Karpas-422 (cell line): ENCODE measurements at regions not wholly inside any gene's neighbourhood (a gene's known extent, or its start where the extent isn't known, plus 50 kb on each side); places are given as distances from the start of the nearest gene placed in this dataset.

Experiments
- DNase-seq: peaks from one replicate; pipeline ENCODE4 v3.0.0-alpha.2; 2015
- H2AFZ ChIP-seq: fragments of 200-600 bp; sonication (generic); 2 replicates; pipeline ENCODE4 v1.6.1; 2014; ENCODE audit warnings: antibody characterized with exemption, low read length, mixed read lengths
- H3K27ac ChIP-seq: fragments of 200-600 bp; sonication (generic); 2 replicates; pipeline ENCODE4 v1.5.1; 2014; ENCODE audit warnings: mild to moderate bottlenecking, low read length, moderate library complexity
- H3K27me3 ChIP-seq: fragments of 200-600 bp; sonication (generic); 2 replicates; pipeline ENCODE4 v1.6.1; 2014; ENCODE audit warnings: low read length, mixed read lengths
- H3K36me3 ChIP-seq: fragments of 200-600 bp; sonication (generic); 2 replicates; pipeline ENCODE4 v1.6.1; 2014; ENCODE audit warnings: low read length, mixed read lengths; ENCODE audit not compliant: insufficient read depth
- H3K4me1 ChIP-seq: fragments of 200-600 bp; sonication (generic); 2 replicates; pipeline ENCODE4 v1.6.1; 2014; ENCODE audit warnings: mild to moderate bottlenecking, low read length, mixed read lengths
- H3K4me2 ChIP-seq: fragments of 200-600 bp; sonication (generic); 2 replicates; pipeline ENCODE4 v1.6.1; 2014; ENCODE audit warnings: low read length, low read depth, mild to moderate bottlenecking; ENCODE audit not compliant: poor library complexity, severe bottlenecking
- H3K4me3 ChIP-seq: fragments of 200-600 bp; sonication (generic); 2 replicates; pipeline ENCODE4 v1.5.1; 2014; ENCODE audit warnings: mild to moderate bottlenecking, antibody characterized with exemption, low read length, mixed read lengths
- H3K79me2 ChIP-seq: fragments of 200-600 bp; sonication (generic); 2 replicates; pipeline ENCODE4 v1.6.1; 2014; ENCODE audit warnings: mild to moderate bottlenecking, low read length, mixed read lengths
- H3K9ac ChIP-seq: fragments of 200-600 bp; sonication (generic); 2 replicates; pipeline ENCODE4 v1.6.0; 2014; ENCODE audit warnings: low read length
- H3K9me2 ChIP-seq: fragments of 200-600 bp; sonication (generic), shearing (Covaris generic); replicated peaks from 2 replicates; pipeline ENCODE4 v1.6.0; 2014; ENCODE audit warnings: mild to moderate bottlenecking, low read length, moderate library complexity; ENCODE audit not compliant: insufficient read depth
- H3K9me3 ChIP-seq: fragments of 300-700, 200-600 bp; sonication (generic); 2 replicates; pipeline ENCODE4 v1.6.1; 2014; ENCODE audit warnings: low read length, mixed read lengths
- H4K20me1 ChIP-seq: fragments of 200-600 bp; sonication (generic); 2 replicates; pipeline ENCODE4 v1.6.1; 2014; ENCODE audit warnings: mild to moderate bottlenecking, antibody characterized with exemption, low read length, low read depth; ENCODE audit not compliant: insufficient read depth

GRCh38 chr20:51902933-51903332 lies 100.6 kb upstream of the SALL4 start:
- no peak overlapping the region for H3K4me2 ChIP-seq
- no peaks in the 10 kb centered on the region for H3K36me3 ChIP-seq
- H3K79me2 ChIP-seq = no peaks in the 10 kb centered on the region
- H3K9ac ChIP-seq = no peak overlapping the region
- no peaks in the 10 kb centered on the region for H4K20me1 ChIP-seq
- H3K27ac ChIP-seq = no peak overlapping the region
- H3K4me1 ChIP-seq = no peaks in the 10 kb centered on the region
- no peak for DNase-seq
- no peak overlapping the region for H3K4me3 ChIP-seq
- no peaks in the 10 kb centered on the region for H3K9me3 ChIP-seq
- no peaks in the 10 kb centered on the region for H3K9me2 ChIP-seq
- H2AFZ ChIP-seq = no peak overlapping the region
- H3K27me3 ChIP-seq = no peaks in the 10 kb centered on the region

GRCh38 chr20:51900443-51900842 lies 98.1 kb upstream of the SALL4 start:
- DNase-seq = no peak

GRCh38 chr20:51899674-51900073 lies 97.4 kb upstream of the SALL4 start:
- H2AFZ ChIP-seq = no peak overlapping the region
- H3K9me3 ChIP-seq = no peaks in the 10 kb centered on the region
- no peak overlapping the region for H3K4me2 ChIP-seq
- H3K27ac ChIP-seq = no peak overlapping the region
- no peaks in the 10 kb centered on the region for H3K9me2 ChIP-seq
- H3K9ac ChIP-seq = no peak overlapping the region
- H3K4me1 ChIP-seq = no peaks in the 10 kb centered on the region
- H3K27me3 ChIP-seq = no peaks in the 10 kb centered on the region
- no peaks in the 10 kb centered on the region for H3K36me3 ChIP-seq
- DNase-seq = no peak
- H4K20me1 ChIP-seq = no peaks in the 10 kb centered on the region
- no peak overlapping the region for H3K4me3 ChIP-seq
- no peaks in the 10 kb centered on the region for H3K79me2 ChIP-seq

More at GRCh38 chr20:51900443-51900842, 98.1 kb upstream of the SALL4 start:
- Histone ChIP-seq H3K36me3 (no peaks in the 10 kb centered on the region), H3K27me3 (no peaks in the 10 kb centered on the region), H3K4me2 (no peak overlapping the region), H3K9me3 (no peaks in the 10 kb centered on the region), H3K4me1 (no peaks in the 10 kb centered on the region), H3K27ac (no peak overlapping the region), H3K79me2 (no peaks in the 10 kb centered on the region), H3K9me2 (no peaks in the 10 kb centered on the region), H4K20me1 (no peaks in the 10 kb centered on the region), H2AFZ (no peak overlapping the region), H3K4me3 (no peak overlapping the region), H3K9ac (no peak overlapping the region)

- Histone ChIP-seq H3K9me3 (no peaks in the 10 kb centered on the region), H3K9ac (no peak overlapping the region), H3K4me3 (no peak overlapping the region), H2AFZ (no peak overlapping the region), H3K79me2 (no peaks in the 10 kb centered on the region), H3K9me2 (no peaks in the 10 kb centered on the region), H3K36me3 (no peaks in the 10 kb centered on the region), H3K4me1 (no peaks in the 10 kb centered on the region), H3K27ac (no peak overlapping the region), H4K20me1 (no peaks in the 10 kb centered on the region), H3K4me2 (no peak overlapping the region), H3K27me3 (no peaks in the 10 kb centered on the region)
- DNase-seq = no peak
Observed at GRCh38 chr20:51898788-51899187, 96.5 kb upstream of the SALL4 start.

GRCh38 chr20:51894619-51895018 lies 92.3 kb upstream of the SALL4 start:
- Histone ChIP-seq H3K9me2 (no peaks in the 10 kb centered on the region), H2AFZ (no peak overlapping the region), H4K20me1 (no peaks in the 10 kb centered on the region), H3K79me2 (no peaks in the 10 kb centered on the region), H3K4me2 (no peak overlapping the region), H3K36me3 (no peaks in the 10 kb centered on the region), H3K27ac (no peak overlapping the region), H3K9ac (no peak overlapping the region), H3K27me3 (no peaks in the 10 kb centered on the region), H3K4me1 (no peaks in the 10 kb centered on the region), H3K9me3 (no peaks in the 10 kb centered on the region), H3K4me3 (no peak overlapping the region)
- DNase-seq = no peak

- Histone ChIP-seq H3K27ac (no peak overlapping the region), H3K9me3 (no peaks in the 10 kb centered on the region), H3K36me3 (no peaks in the 10 kb centered on the region), H3K4me2 (no peak overlapping the region), H3K4me1 (no peaks in the 10 kb centered on the region), H3K4me3 (no peak overlapping the region), H3K9me2 (no peaks in the 10 kb centered on the region), H2AFZ (no peak overlapping the region), H3K79me2 (no peaks in the 10 kb centered on the region), H3K27me3 (no peaks in the 10 kb centered on the region), H4K20me1 (no peaks in the 10 kb centered on the region), H3K9ac (no peak overlapping the region)
- no peak for DNase-seq
Observed at GRCh38 chr20:51894201-51894600, 91.9 kb upstream of the SALL4 start.

GRCh38 chr20:51893723-51894122 lies 91.4 kb upstream of the SALL4 start:
- no peak overlapping the region for H3K9ac ChIP-seq
- DNase-seq = no peak
- no peaks in the 10 kb centered on the region for H3K9me3 ChIP-seq
- no peaks in the 10 kb centered on the region for H3K4me1 ChIP-seq
- H3K79me2 ChIP-seq = no peaks in the 10 kb centered on the region
- no peak overlapping the region for H3K4me2 ChIP-seq
- H3K27me3 ChIP-seq = no peaks in the 10 kb centered on the region
- H3K36me3 ChIP-seq = no peaks in the 10 kb centered on the region
- H2AFZ ChIP-seq = no peak overlapping the region
- H3K9me2 ChIP-seq = no peaks in the 10 kb centered on the region
- no peak overlapping the region for H3K4me3 ChIP-seq
- H3K27ac ChIP-seq = no peak overlapping the region
- H4K20me1 ChIP-seq = no peaks in the 10 kb centered on the region

GRCh38 chr20:51890003-51890402 lies 87.7 kb upstream of the SALL4 start:
- Histone ChIP-seq H4K20me1 (no peaks in the 10 kb centered on the region), H3K36me3 (no peaks in the 10 kb centered on the region), H2AFZ (no peak overlapping the region), H3K4me1 (no peaks in the 10 kb centered on the region), H3K79me2 (no peaks in the 10 kb centered on the region), H3K9me3 (no peaks in the 10 kb centered on the region), H3K27me3 (no peaks in the 10 kb centered on the region), H3K9ac (no peak overlapping the region), H3K4me3 (no peak overlapping the region), H3K4me2 (no peak overlapping the region), H3K27ac (no peak overlapping the region), H3K9me2 (no peaks in the 10 kb centered on the region)
- no peak for DNase-seq

- H3K4me2 ChIP-seq = no peak overlapping the region
- H4K20me1 ChIP-seq = no peaks in the 10 kb centered on the region
- H2AFZ ChIP-seq = no peak overlapping the region
- no peak overlapping the region for H3K27ac ChIP-seq
- DNase-seq = no peak
- H3K36me3 ChIP-seq = no peaks in the 10 kb centered on the region
- H3K79me2 ChIP-seq = no peaks in the 10 kb centered on the region
- H3K9me2 ChIP-seq = no peaks in the 10 kb centered on the region
- H3K4me3 ChIP-seq = no peak overlapping the region
- H3K9me3 ChIP-seq = no peaks in the 10 kb centered on the region
- no peaks in the 10 kb centered on the region for H3K4me1 ChIP-seq
- H3K27me3 ChIP-seq = no peaks in the 10 kb centered on the region
- no peak overlapping the region for H3K9ac ChIP-seq
Observed at GRCh38 chr20:51889466-51889865, 87.1 kb upstream of the SALL4 start.
